Heart left ventricle (tissue), 16 donors: ENCODE measurements at regions not wholly inside any gene's neighbourhood (a gene's known extent, or its start where the extent isn't known, plus 50 kb on each side); places are given as distances from the start of the nearest gene placed in this dataset.
A peak's percentile ranks its signal among the peaks of the same experiment; 100 is the strongest.

Source experiments
- ATAC-seq, 4 donors: fragments of 200-7000 bp; cut with Tn5 transposase; one replicate each; pipeline ENCODE4 v1.9.1; 2020 to 2022; ENCODE audit warnings: moderate library complexity in 4 of 4, mild to moderate bottlenecking in 3 of 4, moderate number of reproducible peaks in 1 of 4
- DNase-seq, 5 donors: peaks; one replicate each; pipeline ENCODE4 v3.0.0-alpha.2; 2020
- H3K27ac ChIP-seq, 12 donors: fragments of 200-600 bp; sonication (generic) in 4 of 12; one replicate each; pipeline versions ENCODE4 v1.5.0 to v1.8.0; 2016 to 2022; ENCODE audit warnings: mild to moderate bottlenecking in 2 of 12
- H3K27me3 ChIP-seq, 9 donors: fragments of 200-600 bp; sonication (generic) in 2 of 9; one replicate each; pipeline versions ENCODE4 v1.5.1 to v1.8.0; 2016 to 2022; ENCODE audit warnings: mild to moderate bottlenecking in 3 of 9
- H3K36me3 ChIP-seq, 9 donors: fragments of 200-600 bp; sonication (generic) in 2 of 9; one replicate each; pipeline versions ENCODE4 v1.5.0 to v1.8.0; 2018 to 2022; ENCODE audit warnings: mild to moderate bottlenecking in 2 of 9
- H3K4me1 ChIP-seq, 12 donors: fragments of 200-600 bp; sonication (generic) in 4 of 12; one replicate each; pipeline versions ENCODE4 v1.5.0 to v1.8.0; 2016 to 2022; ENCODE audit warnings: mild to moderate bottlenecking in 3 of 12
- H3K4me3 ChIP-seq, 12 donors: fragments of 200-600 bp; sonication (generic) in 4 of 12; one replicate each; pipeline versions ENCODE4 v1.5.0 to v1.8.0; 2017 to 2022; ENCODE audit warnings: mild to moderate bottlenecking in 9 of 12, moderate library complexity in 4 of 12
- H3K9me3 ChIP-seq, 12 donors: fragments of 200-600 bp; sonication (generic) in 4 of 12; one replicate each; pipeline versions ENCODE4 v1.5.0 to v1.8.0; 2016 to 2022; ENCODE audit warnings: mild to moderate bottlenecking in 1 of 12
- CTCF ChIP-seq, 12 donors: fragments of 200-600 bp; sonication (generic) in 4 of 12; IDR thresholded peaks; one replicate each; pipeline versions ENCODE4 v1.5.0 to v1.8.0; 2018 to 2022; ENCODE audit warnings: antibody characterized with exemption in 12 of 12, mild to moderate bottlenecking in 5 of 12
- POLR2A ChIP-seq, 2 donors: fragments of 450-650 bp; IDR thresholded peaks; one replicate each; pipeline ENCODE4 v1.6.1; 2017; ENCODE audit warnings: antibody characterized with exemption in 2 of 2, mild to moderate bottlenecking in 2 of 2, moderate library complexity in 2 of 2
- WGBS, 4 donors: extraction: QIAGEN DNeasy Blood & Tissue Kit in 2 of 4; methylation state at CpG; one replicate each; pipeline versions ENCODE4 v1.1.5 to v1.1.7; 2013 to 2018; 5-methylcytosine and 5-hydroxymethylcytosine counted together
- intact Hi-C, 10 donors: fragments of 100-400 bp; cut with DNase I; formaldehyde crosslinking; loops; one replicate each; pipeline versions ENCODE4 v1.11.1 to v1.14.2; 2022
- donor health status: ischemic (EF 13 %, LVEDD 7.1; RV severe dilation, severe dysfunction).
- donor health status: healthy with polysubstance abuse.
- donor health status: DM: no; HTN: yes; CAD: no.
- donor health status: DM: no; HTN: no; CAD: no.
- donor health status: ischemic (EF 25% LVEDD 6.9; RV normal size, moderate dysfunction).
- donor health status: ischemic (EF 25% LVEDD 5.7; RV mildly dilated, moderate dysfunction).
- donor health status: healthy.
- donor health status: DM: yes; HTN: yes; CAD: no.
- donor health status: ischemic (EF 35%, LVEDD 5.7; RV mildly dilated, moderate dysfunction).
- donor health status: nonischemic (EF 11% LVEDD 7.7; RV severe dilation, severe dysfunction).
- donor health status: DM: yes; HTN: yes; CAD: no.
- donor health status: PGD.
- donor health status: ischemic (EF 29% LVEDD 5.4; RV normal size, mild dysfunction).
- donor health status: nonischemic (EF 23%, LVEDD 6.1; RV moderate dilation, normal function).

GRCh38 chrX:69221239-69222102, 56.2 kb upstream of the PJA1 start:
- peaks cover 0 to 8% (median 0%) of the 10 kb centered on the region in 12 donors for H3K4me1 ChIP-seq
- intact Hi-C loops: loop anchor here (1.0 to 10.0 kb wide), 14 partner anchors 63 to 399 kb away; partner anchors contain the start of gene EFNB1 (in 2 of the 10)
- H3K36me3 ChIP-seq: no peaks in the 10 kb centered on the region
- H3K4me3 ChIP-seq: no peak overlapping the region
- ATAC-seq: no peak
- H3K9me3 ChIP-seq: no peaks in the 10 kb centered on the region
- DNase-seq: no peak
- no peak for TF ChIP-seq CTCF (IDR thresholded peaks at IDR 0.05)
- no peak overlapping the region for H3K27ac ChIP-seq
- 24 to 45% (median 36%) methylated on average over 37 to 38 of the region's 38 CpGs for WGBS, 4 donors
- peaks cover 0 to 20% (median 0%) of the 10 kb centered on the region in 9 donors for H3K27me3 ChIP-seq

- no peak for ATAC-seq
- 46 to 96% (median 73%) methylated on average over 2 of the region's 2 CpGs for WGBS, 4 donors
- DNase-seq: no peak
- Histone ChIP-seq H3K27ac (no peak overlapping the region), H3K9me3 (no peaks in the 10 kb centered on the region), H3K4me1 (peaks cover 0 to 8% (median 0%) of the 10 kb centered on the region in 12 donors), H3K4me3 (no peak overlapping the region), H3K27me3 (peaks cover 0 to 22% (median 0%) of the 10 kb centered on the region in 9 donors), H3K36me3 (no peaks in the 10 kb centered on the region)
- intact Hi-C loops: loop anchor here in 5 of 10 donors (2.0 to 10.0 kb wide), 6 partner anchors 84 to 392 kb away; partner anchors contain the start of gene EFNB1 (in 1 of the 5)
- TF ChIP-seq POLR2A (IDR thresholded peaks at IDR 0.05): no peak
These were observed 53.2 kb upstream of the PJA1 start for GRCh38 chrX:69218407-69218997.

GRCh38 chrX:69216911-69217310, 51.7 kb upstream of the PJA1 start:
- H3K9me3 ChIP-seq: no peaks in the 10 kb centered on the region
- no peak for DNase-seq
- peaks cover 0 to 6% (median 0%) of the 10 kb centered on the region in 12 donors for H3K4me1 ChIP-seq
- WGBS, 4 donors: 57 to 62% (median 57%) methylated on average over 5 of the region's 5 CpGs
- peak overlapping the region in 1 of 12 donors; percentile 16 for H3K27ac ChIP-seq
- no peaks in the 10 kb centered on the region for H3K36me3 ChIP-seq
- TF ChIP-seq CTCF (IDR thresholded peaks at IDR 0.05) (no peak), POLR2A (IDR thresholded peaks at IDR 0.05) (no peak)
- peaks cover 0 to 11% (median 0%) of the 10 kb centered on the region in 9 donors for H3K27me3 ChIP-seq
- intact Hi-C loops: loop anchor here in 5 of 10 donors (5.0 to 10.0 kb wide), 5 partner anchors 82 to 390 kb away; partner anchors contain the start of gene EFNB1 (in 1 of the 5)
- no peak overlapping the region for H3K4me3 ChIP-seq
- peak in 1 of 4 donors; percentile 24 for ATAC-seq

- no peak for TF ChIP-seq CTCF (IDR thresholded peaks at IDR 0.05)
- no peaks in the 10 kb centered on the region for H3K9me3 ChIP-seq
- H3K27ac ChIP-seq: no peak overlapping the region
- H3K4me3 ChIP-seq: no peak overlapping the region
- peaks cover 0 to 8% (median 0%) of the 10 kb centered on the region in 9 donors for H3K27me3 ChIP-seq
- no peaks in the 10 kb centered on the region for H3K36me3 ChIP-seq
- ATAC-seq (no peak), DNase-seq (no peak)
- 27 to 63% (median 53%) methylated on average over 1 of the region's 1 CpG for WGBS, 4 donors
- H3K4me1 ChIP-seq: peaks cover 0 to 1% (median 0%) of the 10 kb centered on the region in 12 donors
- intact Hi-C loops: loop anchor here in 5 of 10 donors (5.0 to 10.0 kb wide), 5 partner anchors 82 to 389 kb away; partner anchors contain the start of gene EFNB1 (in 1 of the 5)
These were observed 51.2 kb upstream of the PJA1 start for GRCh38 chrX:69216446-69216845.
